Sigmoid colon (tissue), 6 donors: ENCODE measurements at regions not wholly inside any gene's neighbourhood (a gene's known extent, or its start where the extent isn't known, plus 50 kb on each side); places are given as distances from the start of the nearest gene placed in this dataset.

Experiments used
- DNase-seq: peaks from one replicate; pipeline ENCODE4 v3.0.0-alpha.2; 2019
- H3K27ac ChIP-seq, 4 donors: fragments of 200-600 bp; sonication (generic); one replicate each; pipeline ENCODE4 v1.5.1; 2016 to 2019; ENCODE audit warnings: mild to moderate bottlenecking in 1 of 4
- H3K27me3 ChIP-seq, 3 donors: fragments of 200-600 bp; sonication (generic); one replicate each; pipeline ENCODE4 v1.5.1; 2019; ENCODE audit warnings: mild to moderate bottlenecking in 1 of 3
- H3K36me3 ChIP-seq, 4 donors: fragments of 200-600 bp; sonication (generic); one replicate each; pipeline ENCODE4 v1.5.1; 2016 to 2019
- H3K4me1 ChIP-seq, 4 donors: fragments of 200-600 bp; sonication (generic); one replicate each; pipeline ENCODE4 v1.5.1; 2017 to 2019
- H3K4me3 ChIP-seq, 4 donors: fragments of 200-600 bp; sonication (generic); one replicate each; pipeline ENCODE4 v1.5.1; 2017 to 2019; ENCODE audit warnings: mild to moderate bottlenecking in 2 of 4, moderate library complexity in 1 of 4
- H3K9me3 ChIP-seq, 4 donors: fragments of 200-600 bp in 3 of 4; sonication (generic) in 3 of 4; one replicate each; pipeline versions ENCODE4 v1.5.1 to v1.6.1; 2013 to 2019
- CTCF ChIP-seq, 4 experiments: fragments of 450-650 bp in 3 of 4; fragments of 200-600 bp in 1 of 4; IDR thresholded peaks; one replicate each; pipeline ENCODE4 v1.5.1; 2016 to 2019; ENCODE audit warnings: antibody characterized with exemption in 4 of 4, mild to moderate bottlenecking in 3 of 4, moderate library complexity in 2 of 4
- EP300 ChIP-seq, 4 donors: sonication (generic); formaldehyde crosslinking; IDR thresholded peaks; one replicate each; pipeline ENCODE4 v1.6.1; 2017; ENCODE audit warnings: antibody characterized with exemption in 4 of 4
- POLR2A ChIP-seq, 2 donors: fragments of 450-650 bp; IDR thresholded peaks; one replicate each; pipeline ENCODE4 v1.6.1; 2016; ENCODE audit warnings: antibody characterized with exemption in 2 of 2, mild to moderate bottlenecking in 2 of 2, moderate library complexity in 2 of 2
- POLR2AphosphoS5 ChIP-seq, 4 donors: sonication (generic); formaldehyde crosslinking; IDR thresholded peaks; one replicate each; pipeline ENCODE4 v1.6.1; 2017; ENCODE audit warnings: antibody characterized with exemption in 4 of 4
- WGBS, 2 donors: extraction: QIAGEN DNeasy Blood & Tissue Kit; methylation state at CpG; one replicate each; pipeline ENCODE4 v1.1.7; 2013; 5-methylcytosine and 5-hydroxymethylcytosine counted together
- intact Hi-C: fragments of 100-400 bp; cut with DNase I; formaldehyde crosslinking; loops from one replicate; pipeline ENCODE4 v1.15.1; 2023
- donor health status: healthy with polysubstance abuse.
- donor health status: healthy.

DNA sequence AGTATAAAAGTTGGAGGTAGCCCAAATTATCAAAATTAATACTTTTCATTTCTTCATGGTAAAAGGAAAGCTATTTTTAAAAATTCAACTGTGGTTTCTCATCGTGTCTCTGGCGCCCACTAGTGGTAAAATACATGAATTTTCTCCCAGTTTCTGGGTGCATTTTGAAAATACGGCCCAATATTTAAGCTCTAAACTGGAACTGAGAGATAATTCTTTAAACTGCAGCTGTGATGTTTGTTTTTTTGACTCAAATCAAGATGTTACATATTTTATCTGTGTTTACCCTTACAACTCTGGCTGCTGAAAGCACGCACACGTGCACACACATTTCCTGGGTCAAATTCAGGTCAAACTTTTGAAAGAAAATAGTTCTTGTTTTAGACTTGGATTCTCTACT lies 123.9 kb upstream of the ACSL4 start:
- 5 to 9% methylated on average over 5 of the region's 5 CpGs for WGBS, 2 donors
- TF ChIP-seq CTCF (IDR thresholded peaks at IDR 0.05) = peak; percentile 26 to 65 (median 44)
- TF ChIP-seq POLR2A (IDR thresholded peaks at IDR 0.05) = no peak
- H3K36me3 ChIP-seq = no peaks in the 10 kb centered on the region
- intact Hi-C loops = loop anchor here (2.0 to 10.0 kb wide), 2 partner anchors 144 to 372 kb away; partner anchors contain the start of gene GUCY2F
- no peaks in the 10 kb centered on the region for H3K27me3 ChIP-seq
- no peak for DNase-seq
- no peaks in the 10 kb centered on the region for H3K4me1 ChIP-seq
- H3K9me3 ChIP-seq = no peaks in the 10 kb centered on the region
- no peak overlapping the region for H3K4me3 ChIP-seq
- H3K27ac ChIP-seq = peak overlapping the region in 1 of 4 donors; percentile 15

DNA sequence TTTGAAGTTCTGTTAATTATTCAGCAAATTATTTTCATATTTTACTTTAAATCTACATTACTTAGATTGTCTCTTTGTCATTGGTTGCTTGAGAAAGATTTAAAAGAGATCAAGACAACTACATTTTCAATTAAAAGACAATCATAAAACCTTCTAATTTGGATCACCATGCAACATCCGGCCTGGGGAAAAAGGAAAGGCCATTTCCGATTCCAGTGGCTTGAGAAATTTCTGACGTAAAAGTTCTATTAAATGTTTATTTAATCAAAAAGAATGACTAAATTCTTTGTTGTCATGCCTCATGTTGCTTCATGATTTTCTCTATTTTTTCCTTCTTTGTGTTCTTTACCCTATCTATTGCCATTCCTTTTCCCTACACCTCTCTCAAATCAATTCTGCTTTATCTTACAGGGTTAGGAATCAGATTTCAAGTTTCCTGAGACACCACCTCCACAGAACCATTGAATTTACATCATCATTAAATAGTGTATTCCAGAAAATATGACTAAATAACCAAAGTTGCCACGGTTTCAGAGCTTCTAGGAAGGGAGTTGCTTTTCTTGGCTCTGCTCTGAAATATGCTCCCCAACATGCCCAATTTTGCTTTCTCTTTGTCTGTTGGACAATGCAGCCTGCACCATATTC lies 124.6 kb upstream of the ACSL4 start:
- no peak for DNase-seq
- H3K4me3 ChIP-seq = no peak overlapping the region
- H3K27ac ChIP-seq = peak overlapping the region in 2 of 4 donors; percentile 2 to 15
- H3K4me1 ChIP-seq = no peaks in the 10 kb centered on the region
- H3K36me3 ChIP-seq = no peaks in the 10 kb centered on the region
- no peaks in the 10 kb centered on the region for H3K9me3 ChIP-seq
- no peaks in the 10 kb centered on the region for H3K27me3 ChIP-seq
- WGBS, 2 donors = 76 to 78% methylated on average over 4 of the region's 4 CpGs
- intact Hi-C loops = loop anchor here (2.0 to 10.0 kb wide), 2 partner anchors 145 to 373 kb away; partner anchors contain the start of gene GUCY2F
- no peak for TF ChIP-seq POLR2A (IDR thresholded peaks at IDR 0.05)
- no peak for TF ChIP-seq CTCF (IDR thresholded peaks at IDR 0.05)

GRCh38 chrX:109858602-109859341 lies 125.7 kb upstream of the ACSL4 start:
- H3K27ac ChIP-seq = no peak overlapping the region
- no peak for DNase-seq
- H3K36me3 ChIP-seq = no peaks in the 10 kb centered on the region
- no peak overlapping the region for H3K4me3 ChIP-seq
- H3K9me3 ChIP-seq = no peaks in the 10 kb centered on the region
- H3K27me3 ChIP-seq = no peaks in the 10 kb centered on the region
- TF ChIP-seq POLR2A (IDR thresholded peaks at IDR 0.05) (no peak), POLR2AphosphoS5 (IDR thresholded peaks at IDR 0.05) (no peak), CTCF (IDR thresholded peaks at IDR 0.05) (no peak), EP300 (IDR thresholded peaks at IDR 0.05) (no peak)
- H3K4me1 ChIP-seq = no peaks in the 10 kb centered on the region
- intact Hi-C loops = loop anchor here (10.0 kb wide), 1 partner anchor 374 kb away; the partner anchor contains the start of gene GUCY2F
- WGBS, 2 donors = 93 to 96% methylated on average over 5 of the region's 5 CpGs

GRCh38 chrX:109859651-109860050 lies 126.6 kb upstream of the ACSL4 start:
- no peaks in the 10 kb centered on the region for H3K9me3 ChIP-seq
- no peaks in the 10 kb centered on the region for H3K4me1 ChIP-seq
- 62 to 71% methylated on average over 2 of the region's 2 CpGs for WGBS, 2 donors
- no peak for TF ChIP-seq POLR2A (IDR thresholded peaks at IDR 0.05)
- no peak for TF ChIP-seq POLR2AphosphoS5 (IDR thresholded peaks at IDR 0.05)
- TF ChIP-seq EP300 (IDR thresholded peaks at IDR 0.05) = no peak
- TF ChIP-seq CTCF (IDR thresholded peaks at IDR 0.05) = no peak
- no peaks in the 10 kb centered on the region for H3K36me3 ChIP-seq
- H3K27me3 ChIP-seq = no peaks in the 10 kb centered on the region
- intact Hi-C loops = loop anchor here (10.0 kb wide), 1 partner anchor 375 kb away; the partner anchor contains the start of gene GUCY2F
- no peak overlapping the region for H3K27ac ChIP-seq
- no peak overlapping the region for H3K4me3 ChIP-seq
- no peak for DNase-seq
